HG02884 (cell line): ENCODE measurements at regions not wholly inside any gene's neighbourhood (a gene's known extent, or its start where the extent isn't known, plus 50 kb on each side); places are given as distances from the start of the nearest gene placed in this dataset.
"Not testable (repeated sequence)": the region's sequence is repeated elsewhere in the genome, so short reads cannot be mapped to it uniquely, and the experiment has no call there.

Experiments used
- ATAC-seq: cut with Tn5 transposase; IDR thresholded peaks from one replicate; pipeline ENCODE4 v1.9.1; 2021; ENCODE audit warnings: mild to moderate bottlenecking, moderate library complexity; ENCODE audit not compliant: unreplicated experiment

DNA sequence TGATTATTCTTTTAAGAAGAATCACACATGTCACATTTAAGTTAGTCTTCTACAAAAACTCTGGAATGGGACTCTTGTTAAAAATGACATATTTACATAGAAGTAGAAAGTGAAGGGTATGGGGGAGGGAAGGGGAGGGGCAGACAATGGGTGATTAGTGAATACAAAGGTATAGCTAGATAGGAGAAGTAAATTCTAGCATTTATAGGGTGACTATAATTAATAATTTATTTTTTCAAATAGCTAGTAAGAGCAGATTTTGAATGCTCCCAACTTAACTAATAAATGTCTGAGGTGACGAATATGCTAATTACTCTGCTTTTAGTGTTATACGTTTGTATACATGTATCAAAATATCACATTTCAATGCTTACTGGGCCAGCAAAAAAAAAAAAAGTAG is 59.4 kb downstream of the BLTP3B start:
- no peak for ATAC-seq

DNA sequence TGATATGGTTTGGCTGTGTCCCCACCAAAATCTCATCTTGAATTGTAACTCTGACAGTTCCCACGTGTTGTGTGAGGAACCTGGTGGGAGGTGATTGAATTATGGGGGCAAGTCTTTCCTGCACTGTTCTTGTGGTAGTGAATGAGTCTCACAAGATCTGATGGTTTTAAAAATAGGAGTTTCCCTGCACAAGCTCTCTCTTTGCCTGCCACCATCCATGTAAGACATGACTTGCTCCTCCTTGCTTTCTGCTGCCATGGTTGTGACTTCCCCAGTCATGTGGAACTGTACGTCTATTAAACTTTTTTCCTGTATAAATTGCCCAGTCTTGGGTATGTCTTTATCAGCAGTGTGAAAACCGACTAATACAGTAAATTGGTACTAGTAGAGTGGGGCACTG is 63.9 kb downstream of the BLTP3B start:
- not testable (repeated sequence) for ATAC-seq

DNA sequence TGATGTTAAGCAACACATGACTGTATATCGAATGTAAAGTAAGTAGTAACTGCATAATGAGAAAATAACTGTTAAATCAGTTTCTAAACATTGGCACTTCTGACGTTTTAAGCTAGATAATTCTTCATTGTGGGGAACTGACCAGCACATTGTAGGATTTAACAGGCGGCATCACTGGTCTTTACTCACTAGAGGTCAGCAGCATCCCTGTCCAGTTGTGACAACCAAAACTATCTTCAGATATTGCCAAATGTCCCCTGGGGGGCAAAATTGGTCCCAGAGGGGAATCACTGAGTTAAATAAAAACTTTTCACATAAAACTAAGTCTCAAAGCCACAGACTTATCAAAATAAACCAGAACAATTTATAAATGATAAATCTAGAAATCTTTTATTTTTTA is 65.3 kb downstream of the BLTP3B start:
- ATAC-seq, result no peak

DNA sequence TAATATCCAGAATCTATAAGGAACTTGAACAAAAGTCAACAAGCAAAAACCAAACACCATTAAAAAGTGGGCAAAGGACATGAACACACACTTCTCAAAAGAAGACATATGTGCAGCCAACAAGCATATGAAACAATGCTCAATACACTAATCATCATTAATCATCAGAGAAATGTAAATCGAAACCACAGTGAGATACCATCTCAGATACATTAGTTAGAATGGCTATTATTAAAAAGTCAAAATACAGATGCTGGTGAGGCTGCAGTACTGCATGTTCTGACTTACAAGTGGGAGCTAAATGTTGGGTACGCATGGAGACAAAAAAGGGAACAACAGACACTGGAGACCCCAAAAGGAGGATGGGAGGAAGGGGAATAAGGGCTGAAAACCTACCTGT is 67.1 kb downstream of the BLTP3B start:
- ATAC-seq, result no peak

DNA sequence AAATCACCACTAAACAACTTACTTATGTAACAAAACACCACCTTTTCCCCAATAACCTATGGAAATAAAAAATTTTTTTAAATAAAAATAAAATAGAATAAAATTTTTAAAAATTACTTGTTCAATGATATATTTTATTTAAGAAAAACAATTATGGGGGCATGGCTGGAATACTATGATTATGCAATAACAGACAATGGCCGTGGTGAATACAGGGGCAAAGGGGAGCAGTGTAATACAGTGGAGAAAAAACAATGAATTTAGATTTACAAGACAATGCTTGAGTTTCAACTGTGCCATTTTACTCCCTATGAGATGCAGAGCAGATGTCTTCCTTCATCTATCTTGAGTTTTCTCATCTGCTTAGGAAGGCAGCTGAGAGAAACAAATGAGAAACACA is 72.9 kb downstream of the BLTP3B start:
- no peak for ATAC-seq

GRCh38 chr12:100068305-100068704 is 74.4 kb downstream of the BLTP3B start:
- no peak for ATAC-seq

GRCh38 chr12:100061814-100062213 is 77.1 kb upstream of the ANKS1B start:
- no peak for ATAC-seq

DNA sequence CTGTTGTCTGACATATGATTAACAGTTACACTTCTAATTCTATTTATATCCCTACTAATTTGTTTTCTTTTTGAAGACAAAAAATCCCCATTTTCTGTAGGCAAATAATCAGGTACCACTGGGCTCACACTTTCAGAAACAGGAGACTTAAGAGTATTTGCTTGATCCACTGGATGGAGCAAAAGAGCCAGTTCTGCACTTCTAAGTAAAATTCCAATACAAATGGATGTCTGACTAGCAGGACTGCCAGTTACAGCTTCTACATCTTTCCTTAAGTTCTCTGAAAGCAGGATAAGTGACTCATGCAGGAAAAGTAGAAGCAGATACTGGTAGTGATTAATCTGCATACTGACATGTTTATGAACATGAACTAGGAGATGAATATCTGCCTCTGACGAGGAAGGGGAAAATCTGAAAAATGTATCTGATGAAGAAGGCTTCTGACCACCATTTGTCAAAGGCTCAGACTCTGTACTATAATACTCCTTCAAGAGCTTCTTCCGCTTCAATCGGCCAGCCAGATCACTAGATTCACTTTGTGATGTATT is 73.8 kb upstream of the ANKS1B start:
- peak; percentile 61 for ATAC-seq

GRCh38 chr12:100046202-100046601 is 61.5 kb upstream of the ANKS1B start:
- ATAC-seq, result not testable (repeated sequence)

GRCh38 chr12:100044266-100044665 is 59.5 kb upstream of the ANKS1B start:
- no peak for ATAC-seq

DNA sequence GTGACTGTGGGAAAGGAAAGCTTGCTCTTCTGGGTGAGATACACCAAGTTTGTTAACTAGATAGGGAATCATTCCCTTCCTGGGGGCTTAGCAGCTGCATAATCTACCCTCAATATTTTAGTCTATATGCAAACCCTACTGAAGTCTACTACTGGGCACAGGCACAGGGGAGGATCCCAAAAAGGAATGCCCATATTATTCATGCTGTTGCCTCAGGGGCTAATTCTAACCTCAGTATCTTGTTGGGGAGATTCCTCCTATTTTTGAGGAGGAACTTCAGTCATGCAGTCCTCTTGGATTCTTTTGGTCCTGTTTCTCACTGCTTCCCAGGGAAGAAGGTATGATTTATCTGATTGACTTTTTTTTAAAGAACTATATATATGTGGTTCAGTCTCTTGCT is 58.9 kb upstream of the ANKS1B start:
- no peak for ATAC-seq
